HG02840 (cell line): ENCODE measurements at regions not wholly inside any gene's neighbourhood (a gene's known extent, or its start where the extent isn't known, plus 50 kb on each side); places are given as distances from the start of the nearest gene placed in this dataset.
"Not testable (repeated sequence)": the region's sequence is repeated elsewhere in the genome, so short reads cannot be mapped to it uniquely, and the experiment has no call there.

ENCODE experiments used
- ATAC-seq: cut with Tn5 transposase; IDR thresholded peaks from one replicate; pipeline ENCODE4 v1.9.1; 2021; ENCODE audit warnings: mild to moderate bottlenecking, moderate library complexity, moderate number of reproducible peaks; ENCODE audit not compliant: unreplicated experiment, low FRiP score

GRCh38 chr1:221874285-221875003 is 132.6 kb upstream of the DUSP10 start:
- no peak for ATAC-seq

- ATAC-seq: no peak
Observed at GRCh38 chr1:221873673-221874072, 131.8 kb upstream of the DUSP10 start.

GRCh38 chr1:221871056-221871455 is 129.2 kb upstream of the DUSP10 start:
- ATAC-seq: no peak

GRCh38 chr1:221869779-221870178 is 127.9 kb upstream of the DUSP10 start:
- no peak for ATAC-seq

- ATAC-seq: no peak
Observed at GRCh38 chr1:221868593-221869303, 126.9 kb upstream of the DUSP10 start.

- ATAC-seq: no peak
Observed at GRCh38 chr1:221867003-221867402, 125.1 kb upstream of the DUSP10 start.

- no peak for ATAC-seq
Observed at GRCh38 chr1:221865808-221866207, 123.9 kb upstream of the DUSP10 start.

- ATAC-seq: no peak
Observed at GRCh38 chr1:221863635-221864034, 121.7 kb upstream of the DUSP10 start.

GRCh38 chr1:221862971-221863370 is 121.1 kb upstream of the DUSP10 start:
- no peak for ATAC-seq

GRCh38 chr1:221858818-221859611 is 117.1 kb upstream of the DUSP10 start:
- no peak for ATAC-seq

- not testable (repeated sequence) for ATAC-seq
Observed at GRCh38 chr1:221857094-221857444, 115.2 kb upstream of the DUSP10 start.

- ATAC-seq: no peak
Observed at GRCh38 chr1:221856228-221857093, 114.6 kb upstream of the DUSP10 start.

- ATAC-seq: no peak
Observed at GRCh38 chr1:221855156-221855555, 113.3 kb upstream of the DUSP10 start.

- no peak for ATAC-seq
Observed at GRCh38 chr1:221851336-221851735, 109.4 kb upstream of the DUSP10 start.

GRCh38 chr1:221850470-221851187 is 108.7 kb upstream of the DUSP10 start:
- ATAC-seq: no peak

- ATAC-seq: no peak
Observed at GRCh38 chr1:221849897-221850296, 108.0 kb upstream of the DUSP10 start.

GRCh38 chr1:221849110-221849509 is 107.2 kb upstream of the DUSP10 start:
- ATAC-seq: no peak

- ATAC-seq: no peak
Observed at GRCh38 chr1:221847676-221848075, 105.8 kb upstream of the DUSP10 start.

- no peak for ATAC-seq
Observed at GRCh38 chr1:221845650-221846371, 103.9 kb upstream of the DUSP10 start.
